GM06990 (cell line): ENCODE measurements at regions not wholly inside any gene's neighbourhood (a gene's known extent, or its start where the extent isn't known, plus 50 kb on each side); places are given as distances from the start of the nearest gene placed in this dataset.

Source experiments
- DNase-seq: peaks from one replicate; pipeline ENCODE4 v3.0.0-alpha.2; 2011; ENCODE audit not compliant: insufficient read length; ENCODE audit errors: extremely low read depth
- H3K27me3 ChIP-seq: replicated peaks from 2 replicates; pipeline ENCODE4 v1.6.0; 2011; ENCODE audit warnings: low read length; ENCODE audit not compliant: control insufficient read depth, insufficient read depth
- H3K36me3 ChIP-seq: 2 replicates; pipeline ENCODE4 v1.5.1; 2011; ENCODE audit warnings: low read length; ENCODE audit not compliant: control insufficient read depth, insufficient read depth
- H3K4me3 ChIP-seq: replicated peaks from 2 replicates; pipeline ENCODE4 v1.5.1; 2011; ENCODE audit warnings: low read depth, mild to moderate bottlenecking, control low read depth, low read length
- CTCF ChIP-seq: IDR thresholded peaks from 2 replicates; pipeline ENCODE4 v1.5.1; 2011; ENCODE audit warnings: low read length, control low read depth, mild to moderate bottlenecking, inconsistent platforms; ENCODE audit not compliant: insufficient read depth, poor library complexity, severe bottlenecking

- Histone ChIP-seq H3K4me3 (no peak overlapping the region), H3K36me3 (no peaks in the 10 kb centered on the region), H3K27me3 (no peaks in the 10 kb centered on the region)
- TF ChIP-seq CTCF = no peak
- DNase-seq = no peak
These were observed 139.9 kb downstream of the ARL4A start for GRCh38 chr7:12827219-12827821.

- DNase-seq = no peak
- H3K4me3 ChIP-seq = no peak overlapping the region
- H3K36me3 ChIP-seq = no peaks in the 10 kb centered on the region
- no peaks in the 10 kb centered on the region for H3K27me3 ChIP-seq
- no peak for TF ChIP-seq CTCF
These were observed 140.5 kb downstream of the ARL4A start for GRCh38 chr7:12827920-12828319.

- no peak for TF ChIP-seq CTCF
- Histone ChIP-seq H3K27me3 (no peaks in the 10 kb centered on the region), H3K36me3 (no peaks in the 10 kb centered on the region), H3K4me3 (no peak overlapping the region)
- no peak for DNase-seq
These were observed 143.6 kb downstream of the ARL4A start for GRCh38 chr7:12831024-12831423.

- DNase-seq = no peak
- TF ChIP-seq CTCF = no peak
- no peaks in the 10 kb centered on the region for H3K27me3 ChIP-seq
- no peaks in the 10 kb centered on the region for H3K36me3 ChIP-seq
- no peak overlapping the region for H3K4me3 ChIP-seq
These were observed 146.4 kb downstream of the ARL4A start for GRCh38 chr7:12833829-12834228.

GRCh38 chr7:12834782-12835181, 147.3 kb downstream of the ARL4A start:
- no peak for TF ChIP-seq CTCF
- Histone ChIP-seq H3K27me3 (no peaks in the 10 kb centered on the region), H3K4me3 (no peak overlapping the region), H3K36me3 (no peaks in the 10 kb centered on the region)
- no peak for DNase-seq
